RWPE2 (cell line): ENCODE measurements at regions not wholly inside any gene's neighbourhood (a gene's known extent, or its start where the extent isn't known, plus 50 kb on each side); places are given as distances from the start of the nearest gene placed in this dataset.
"Not testable (repeated sequence)": the region's sequence is repeated elsewhere in the genome, so short reads cannot be mapped to it uniquely, and the experiment has no call there.

ENCODE experiments used
- ATAC-seq: fragments of 200-7000 bp; cut with Tn5 transposase; 3 replicates; pipeline ENCODE4 v1.9.1; 2021; ENCODE audit warnings: low read depth
- DNase-seq: peaks from one replicate; pipeline ENCODE4 v3.0.0-alpha.2; 2020; ENCODE audit warnings: low spot score
- H3K27ac ChIP-seq: fragments of 450-650 bp; 2 replicates; pipeline ENCODE4 v1.5.1; 2017; ENCODE audit warnings: mild to moderate bottlenecking; ENCODE audit not compliant: poor library complexity, severe bottlenecking
- H3K27me3 ChIP-seq: fragments of 250-450 bp; sonication (Bioruptor Pico); 2 replicates; pipeline ENCODE4 v1.5.1; 2021; ENCODE audit warnings: mild to moderate bottlenecking, moderate library complexity; ENCODE audit not compliant: insufficient read depth, poor library complexity, severe bottlenecking
- H3K36me3 ChIP-seq: fragments of 250-450 bp; sonication (Bioruptor Pico); 2 replicates; pipeline ENCODE4 v1.5.1; 2020; ENCODE audit warnings: low read depth, mild to moderate bottlenecking, moderate library complexity
- H3K4me1 ChIP-seq: fragments of 250-450 bp; sonication (Bioruptor Pico); 2 replicates; pipeline ENCODE4 v1.5.1; 2021; ENCODE audit warnings: mild to moderate bottlenecking, moderate library complexity; ENCODE audit not compliant: insufficient read depth, poor library complexity, severe bottlenecking
- H3K4me3 ChIP-seq: fragments of 250-450 bp; sonication (Bioruptor Pico); 2 replicates; pipeline ENCODE4 v1.5.1; 2021; ENCODE audit warnings: mild to moderate bottlenecking, moderate library complexity; ENCODE audit not compliant: severe bottlenecking
- H3K9me3 ChIP-seq: fragments of 250-450 bp; sonication (Bioruptor Pico); 2 replicates; pipeline ENCODE4 v1.5.1; 2021; ENCODE audit warnings: mild to moderate bottlenecking, moderate library complexity; ENCODE audit not compliant: severe bottlenecking
- TF ChIP-seq, protein P1 (sequence below): fragments of 450-650 bp; IDR thresholded peaks from one replicate; pipeline ENCODE4 v1.5.1; 2017; ENCODE audit warnings: mild to moderate bottlenecking, moderate library complexity; ENCODE audit not compliant: poor library complexity, severe bottlenecking

GRCh38 chr3:163513149-163513657, 1565.1 kb downstream of the SI start:
- ATAC-seq, result no peak
- H3K4me3 ChIP-seq, result no peak overlapping the region
- H3K27ac ChIP-seq, result no peak overlapping the region
- H3K36me3 ChIP-seq, result no peaks in the 10 kb centered on the region
- DNase-seq, result no peak
- H3K4me1 ChIP-seq, result no peaks in the 10 kb centered on the region
- TF ChIP-seq, protein P1, sequence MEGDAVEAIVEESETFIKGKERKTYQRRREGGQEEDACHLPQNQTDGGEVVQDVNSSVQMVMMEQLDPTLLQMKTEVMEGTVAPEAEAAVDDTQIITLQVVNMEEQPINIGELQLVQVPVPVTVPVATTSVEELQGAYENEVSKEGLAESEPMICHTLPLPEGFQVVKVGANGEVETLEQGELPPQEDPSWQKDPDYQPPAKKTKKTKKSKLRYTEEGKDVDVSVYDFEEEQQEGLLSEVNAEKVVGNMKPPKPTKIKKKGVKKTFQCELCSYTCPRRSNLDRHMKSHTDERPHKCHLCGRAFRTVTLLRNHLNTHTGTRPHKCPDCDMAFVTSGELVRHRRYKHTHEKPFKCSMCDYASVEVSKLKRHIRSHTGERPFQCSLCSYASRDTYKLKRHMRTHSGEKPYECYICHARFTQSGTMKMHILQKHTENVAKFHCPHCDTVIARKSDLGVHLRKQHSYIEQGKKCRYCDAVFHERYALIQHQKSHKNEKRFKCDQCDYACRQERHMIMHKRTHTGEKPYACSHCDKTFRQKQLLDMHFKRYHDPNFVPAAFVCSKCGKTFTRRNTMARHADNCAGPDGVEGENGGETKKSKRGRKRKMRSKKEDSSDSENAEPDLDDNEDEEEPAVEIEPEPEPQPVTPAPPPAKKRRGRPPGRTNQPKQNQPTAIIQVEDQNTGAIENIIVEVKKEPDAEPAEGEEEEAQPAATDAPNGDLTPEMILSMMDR, result no peak
- no peaks in the 10 kb centered on the region for H3K9me3 ChIP-seq
- H3K27me3 ChIP-seq, result no peaks in the 10 kb centered on the region

GRCh38 chr3:163508206-163508605, 1570.1 kb downstream of the SI start:
- Histone ChIP-seq H3K27me3 (no peaks in the 10 kb centered on the region), H3K27ac (no peak overlapping the region), H3K4me1 (no peaks in the 10 kb centered on the region), H3K4me3 (no peak overlapping the region), H3K9me3 (no peaks in the 10 kb centered on the region), H3K36me3 (no peaks in the 10 kb centered on the region)
- DNase-seq (no peak), ATAC-seq (no peak)
- TF ChIP-seq, protein P1, result no peak

DNA sequence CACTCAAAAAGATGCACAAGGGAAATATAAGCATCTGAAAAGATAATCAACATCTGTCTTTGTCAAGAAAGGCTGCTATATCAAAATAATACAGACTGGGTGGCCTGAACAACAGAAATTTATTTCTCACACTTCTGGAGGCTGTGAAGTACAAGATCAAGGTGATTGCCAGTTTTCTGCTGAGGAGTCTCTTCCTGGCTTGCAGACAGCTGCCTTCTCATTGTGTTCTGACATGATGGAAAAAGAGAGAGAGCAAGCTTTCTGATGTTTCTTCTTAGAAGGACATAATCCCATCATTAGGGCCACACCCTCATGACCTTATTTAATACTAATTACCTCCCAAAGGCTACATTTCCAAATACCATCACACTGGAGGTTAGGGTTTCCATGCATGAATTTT, 1573.3 kb downstream of the SI start:
- Histone ChIP-seq H3K4me1 (no peaks in the 10 kb centered on the region), H3K4me3 (no peak overlapping the region), H3K36me3 (no peaks in the 10 kb centered on the region), H3K27me3 (no peaks in the 10 kb centered on the region), H3K9me3 (no peaks in the 10 kb centered on the region), H3K27ac (no peak overlapping the region)
- TF ChIP-seq, protein P1, result no peak
- DNase-seq, result no peak
- ATAC-seq, result no peak

DNA sequence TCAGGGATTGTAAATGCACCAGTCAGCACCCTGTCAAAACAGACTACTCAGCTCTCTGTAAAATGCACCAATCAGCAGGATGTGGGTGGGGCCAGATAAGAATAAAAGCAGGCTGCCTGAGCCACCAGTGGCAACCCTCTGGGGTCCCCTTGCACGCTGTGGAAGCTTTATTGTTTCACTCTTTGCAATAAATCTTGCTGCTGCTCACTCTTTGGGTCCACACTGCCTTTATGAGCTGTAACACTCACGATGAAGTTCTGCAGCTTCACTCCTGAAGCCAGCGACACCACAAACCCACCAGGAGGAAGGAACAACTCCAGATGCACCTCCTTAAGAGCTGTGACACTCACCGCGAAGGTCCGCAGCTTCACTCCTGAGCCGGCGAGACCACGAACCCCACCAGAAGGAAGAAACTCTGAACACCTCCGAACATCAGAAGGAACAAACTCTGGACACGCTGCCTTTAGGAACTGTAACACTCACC, 1578.5 kb downstream of the SI start:
- not testable (repeated sequence) for H3K4me3 ChIP-seq, H3K27ac ChIP-seq, H3K9me3 ChIP-seq, DNase-seq, H3K4me1 ChIP-seq, ATAC-seq, H3K36me3 ChIP-seq
- H3K27me3 ChIP-seq, result peaks cover 10% of the 10 kb centered on the region

- DNase-seq, H3K4me3 ChIP-seq, H3K36me3 ChIP-seq, H3K27ac ChIP-seq, H3K9me3 ChIP-seq, ATAC-seq, H3K4me1 ChIP-seq: not testable (repeated sequence)
- H3K27me3 ChIP-seq, result peaks cover 13% of the 10 kb centered on the region
These were observed 1579.2 kb downstream of the SI start for GRCh38 chr3:163498842-163499735.
